ENCODE measurements at regions not wholly inside any gene's neighbourhood (a gene's known extent, or its start where the extent isn't known, plus 50 kb on each side); places are given as distances from the start of the nearest gene placed in this dataset.

DNA sequence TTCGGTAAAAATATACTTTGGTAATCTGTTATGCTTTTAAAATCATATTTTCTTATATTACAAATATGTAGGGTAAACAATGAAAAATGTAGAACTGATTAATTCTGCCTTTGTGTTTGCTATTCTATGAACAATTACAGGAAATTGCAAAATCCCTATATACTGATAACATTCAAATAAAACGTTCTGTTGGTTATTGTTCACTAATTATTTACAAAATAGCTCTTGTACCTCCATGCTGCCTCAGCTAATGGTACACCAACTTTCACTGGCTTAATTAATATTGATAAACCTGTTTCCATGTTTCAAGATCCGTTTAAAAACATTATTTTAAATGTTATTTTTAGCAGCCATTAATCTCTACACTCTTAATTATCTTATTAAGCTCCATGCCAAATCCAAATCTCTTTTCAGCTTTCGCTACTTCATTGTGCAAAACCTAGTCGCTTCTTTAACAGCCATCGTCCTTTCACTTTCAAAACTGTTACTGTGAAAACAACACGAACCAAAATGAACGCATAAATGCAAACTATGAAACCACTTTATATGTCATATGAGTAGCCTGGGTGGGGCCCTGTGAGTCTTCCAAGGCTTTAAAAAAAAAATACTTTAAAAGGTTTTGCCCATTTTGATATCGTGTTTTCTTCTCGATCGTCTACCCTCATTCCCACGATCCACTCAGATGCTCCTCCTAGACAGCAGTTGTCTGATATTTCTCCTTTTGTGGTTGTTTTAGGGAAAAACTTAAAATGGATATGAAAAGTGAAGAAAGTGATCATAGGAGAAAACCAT, 807.1 kb downstream of the USP25 start:
- no peak for DNase-seq (ENCODE audit: low read depth in 3 of 3)

DNA sequence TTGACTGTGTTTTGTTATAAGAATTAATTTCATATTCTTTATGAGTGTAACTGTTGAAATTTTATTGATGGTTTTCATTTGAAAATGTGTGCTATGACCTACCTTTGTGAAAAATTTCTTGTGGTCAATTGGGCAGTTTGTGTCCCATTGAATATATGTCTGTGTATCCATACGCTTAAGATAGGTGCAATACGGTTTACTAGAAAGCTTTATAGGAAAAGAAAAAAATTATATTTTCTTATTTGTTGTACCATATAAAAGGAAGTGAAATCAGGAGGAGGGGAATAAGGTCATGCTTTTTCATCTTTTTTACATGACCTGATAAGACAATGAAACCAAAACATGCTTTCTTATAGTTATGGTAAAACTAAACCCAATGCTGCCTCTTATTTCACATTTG, 807.7 kb downstream of the USP25 start:
- no peak for DNase-seq (ENCODE audit: low read depth in 3 of 3)

DNA sequence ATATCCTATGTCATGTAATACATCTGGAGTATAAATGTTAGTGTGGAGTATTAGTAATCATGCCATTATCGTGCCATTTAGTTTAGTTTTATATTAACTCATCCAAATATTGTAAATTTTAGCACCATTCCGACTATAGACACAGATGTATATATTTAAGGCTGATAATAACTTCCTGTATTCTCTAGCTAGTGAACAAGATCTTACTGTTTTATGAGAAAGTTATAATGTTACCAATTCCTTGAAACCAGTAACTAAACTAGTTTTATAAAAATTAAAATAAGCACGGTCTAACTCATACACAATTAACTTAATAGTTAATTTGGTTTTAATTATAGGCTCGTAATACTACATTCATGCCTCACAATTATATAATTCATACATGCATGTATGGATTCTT, 808.6 kb downstream of the USP25 start:
- DNase-seq (ENCODE audit: low read depth in 3 of 3) = no peak

DNA sequence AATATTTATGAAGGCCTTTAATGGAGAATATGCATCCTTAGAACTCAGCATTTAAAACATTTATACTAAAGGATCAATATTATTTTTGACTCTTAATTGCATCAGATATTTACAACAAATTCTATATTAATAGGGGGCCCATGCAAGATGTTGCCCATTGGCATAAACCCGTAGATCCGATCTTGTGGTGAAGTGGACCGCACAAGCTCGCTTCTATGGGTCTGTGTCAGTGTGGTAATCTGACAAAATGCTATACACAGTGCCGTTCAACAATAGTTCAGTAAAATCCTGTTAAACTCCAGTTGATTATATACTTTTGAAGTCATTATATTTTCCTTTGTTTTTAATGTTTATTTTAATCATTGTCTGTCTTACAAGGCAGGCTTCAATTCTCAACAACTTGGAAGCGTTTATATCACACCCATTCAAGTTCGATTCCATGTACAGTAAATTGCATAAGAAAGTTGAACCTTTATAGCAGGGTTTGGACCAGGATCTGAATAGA, 809.2 kb downstream of the USP25 start:
- DNase-seq (ENCODE audit: low read depth in 3 of 3) = no peak

DNA sequence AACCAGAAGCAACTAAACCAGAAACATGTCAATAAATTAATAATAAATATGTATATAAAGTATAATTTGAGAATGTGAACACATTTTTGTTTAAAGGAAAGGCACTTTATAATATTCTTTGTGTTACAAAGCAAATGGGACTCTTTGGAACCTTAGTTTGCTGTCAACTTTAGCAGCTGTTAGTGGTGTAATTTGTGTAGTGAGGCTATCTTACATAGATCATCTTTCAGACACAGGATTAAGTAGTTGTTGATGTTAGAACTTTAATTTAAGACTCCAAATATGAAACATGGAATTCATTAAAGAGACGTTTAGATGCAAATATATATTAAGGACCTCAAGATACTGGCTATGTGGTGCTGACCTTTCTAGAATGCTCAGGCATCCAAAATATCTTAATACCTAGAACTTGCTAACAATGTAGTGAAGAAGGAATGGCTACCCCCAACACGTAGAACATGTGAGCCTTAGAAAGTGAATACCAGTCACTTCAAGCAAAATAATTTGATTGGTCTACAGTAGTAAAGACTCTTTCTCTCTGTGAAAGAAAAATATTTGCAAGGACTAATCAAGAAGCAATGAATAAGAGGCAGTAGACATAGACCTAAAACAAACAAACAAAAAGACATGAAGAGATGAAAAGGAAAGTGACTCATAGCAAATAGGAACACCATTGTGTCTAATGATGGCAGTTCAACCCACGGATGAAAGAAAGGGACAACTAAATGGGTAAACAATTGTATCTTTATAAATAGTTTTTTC, 811.4 kb downstream of the USP25 start:
- DNase-seq (ENCODE audit: low read depth in 3 of 3) = no peak

DNA sequence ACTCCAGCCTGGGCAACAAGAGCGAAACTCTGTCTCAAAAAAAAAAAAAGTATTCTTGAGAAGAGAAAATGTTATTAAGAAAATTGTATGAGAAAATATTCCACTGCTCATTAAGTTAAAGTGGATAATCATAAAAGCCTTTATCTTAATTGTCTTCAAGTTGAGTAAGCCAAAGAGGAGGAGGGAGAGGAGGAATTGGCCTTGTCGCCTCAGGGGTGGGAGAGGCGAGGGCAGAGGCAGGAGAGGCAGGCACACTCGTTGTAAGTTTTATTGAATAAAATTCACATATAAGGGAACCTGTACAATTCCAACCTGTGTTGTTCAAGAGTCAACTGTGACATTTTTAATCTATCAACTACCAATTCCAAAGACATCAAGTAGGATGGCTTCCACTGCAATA, 820.3 kb downstream of the USP25 start:
- no peak for DNase-seq (ENCODE audit: low read depth in 3 of 3)

DNA sequence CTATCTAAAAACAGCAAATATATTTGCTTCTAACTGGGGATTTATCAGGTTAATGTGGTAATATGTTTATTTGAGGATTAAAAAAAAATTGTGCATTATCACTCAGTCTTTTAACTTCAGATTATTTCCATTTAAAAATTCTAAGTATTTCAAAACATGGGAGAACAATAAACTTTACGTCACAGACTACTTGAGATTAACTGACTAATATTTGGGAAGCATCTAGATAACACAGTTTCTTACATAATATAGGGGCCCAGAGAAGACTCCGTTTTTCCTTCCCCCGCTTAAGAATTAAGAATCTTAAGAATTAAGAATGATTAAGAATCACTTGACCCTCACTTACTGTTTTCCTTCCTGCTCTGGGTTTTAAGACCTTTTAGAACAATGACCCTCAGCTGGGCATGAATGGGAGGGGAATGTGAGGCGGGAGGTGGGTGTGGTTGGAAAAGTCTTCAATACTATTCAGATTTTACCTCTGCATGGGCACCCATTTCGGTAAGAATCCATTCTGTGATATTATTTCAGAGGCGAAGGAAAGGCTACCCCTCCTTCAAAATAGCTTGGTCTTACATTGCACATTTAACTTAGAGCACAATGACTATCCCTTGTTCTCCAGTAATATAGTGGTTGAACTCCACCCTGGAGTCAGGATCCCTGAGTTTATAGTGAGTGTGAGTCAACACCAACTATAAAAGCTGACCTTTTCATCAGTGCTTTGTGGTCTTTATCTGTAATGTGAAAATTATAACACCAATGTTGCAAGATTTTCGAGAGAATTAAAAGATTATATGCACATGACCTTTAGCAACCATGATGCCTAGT, 821.3 kb downstream of the USP25 start:
- no peak for DNase-seq (ENCODE audit: low read depth in 3 of 3)

DNA sequence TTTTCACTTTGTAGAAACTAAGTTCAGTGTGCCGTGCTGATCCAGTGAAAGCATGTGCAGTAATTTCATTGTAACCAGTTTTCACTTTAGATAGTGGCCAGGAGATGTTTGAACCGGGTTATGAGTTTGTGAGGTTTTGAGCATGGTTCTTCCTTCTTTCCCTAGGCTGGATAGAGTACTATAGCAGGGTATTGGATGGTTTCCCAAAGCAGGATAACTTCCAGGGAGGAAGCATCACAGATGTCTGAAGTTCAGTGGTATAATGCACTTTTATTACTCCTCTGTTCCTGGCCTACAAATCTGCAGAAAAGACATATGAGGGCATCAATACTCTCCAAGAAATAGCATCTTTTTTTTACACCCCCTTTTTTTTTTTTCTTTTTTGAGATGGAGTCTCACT, 823.1 kb downstream of the USP25 start:
- no peak for DNase-seq (ENCODE audit: low read depth in 3 of 3)

DNA sequence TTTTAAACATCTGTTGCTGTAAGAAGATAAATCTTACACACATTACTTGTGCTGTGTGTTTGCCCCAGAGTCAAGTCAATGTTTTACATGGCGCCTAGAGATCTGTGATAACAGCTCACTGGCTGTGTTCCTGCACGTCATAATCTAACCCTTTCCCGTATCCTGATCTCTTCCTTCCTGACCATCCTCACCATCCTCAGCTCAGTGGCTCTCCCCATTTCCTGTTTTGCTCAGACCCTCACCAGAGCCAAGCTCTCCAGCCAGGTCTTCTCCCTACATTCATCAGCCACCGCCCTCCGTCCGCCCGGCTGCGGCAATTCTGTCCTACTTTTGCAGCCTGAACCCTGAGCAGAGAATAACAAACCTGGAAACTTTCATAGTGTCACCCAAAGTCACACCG, 824.7 kb downstream of the USP25 start:
- no peak for DNase-seq (ENCODE audit: low read depth in 3 of 3)

DNA sequence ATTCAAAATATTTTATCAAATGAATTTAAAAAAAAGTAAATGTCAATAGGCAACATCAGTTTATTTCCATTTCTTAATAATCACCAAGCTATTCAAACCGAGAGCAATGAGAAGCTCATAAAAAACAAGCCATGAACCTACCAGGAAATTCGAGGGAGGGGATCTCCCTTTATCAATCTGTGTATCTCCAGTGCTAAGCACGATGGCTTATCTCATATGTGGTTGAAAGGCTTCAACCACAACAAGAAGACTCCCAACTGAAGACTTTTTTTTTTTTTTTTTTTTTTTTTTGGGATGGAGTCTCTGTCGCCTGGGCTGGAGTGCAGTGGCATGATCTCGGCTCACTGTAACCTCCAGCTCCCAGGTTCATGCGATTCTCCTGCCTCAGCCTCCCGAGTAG, 833.3 kb downstream of the USP25 start:
- no peak for DNase-seq (ENCODE audit: low read depth in 3 of 3)

DNA sequence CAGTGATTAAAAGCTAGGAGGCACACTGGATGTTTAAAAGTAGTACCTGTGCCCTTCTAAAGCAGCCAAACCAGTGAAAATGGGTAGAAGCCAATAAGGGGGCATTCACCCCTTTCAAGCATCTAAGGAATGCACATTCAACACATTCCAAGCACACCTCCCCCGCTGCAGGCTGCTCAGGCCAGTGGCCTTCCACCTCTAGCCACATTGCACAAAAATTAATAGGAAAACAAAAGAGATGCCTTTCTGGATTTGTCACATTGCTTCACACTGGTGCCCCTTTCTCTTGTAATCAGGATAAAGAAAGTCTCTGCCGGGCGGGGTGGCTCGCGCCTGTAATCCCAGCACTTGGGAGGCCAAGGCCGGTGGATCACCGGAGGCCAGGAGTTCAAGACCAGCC, 834.0 kb downstream of the USP25 start:
- DNase-seq (ENCODE audit: low read depth in 3 of 3) = no peak

DNA sequence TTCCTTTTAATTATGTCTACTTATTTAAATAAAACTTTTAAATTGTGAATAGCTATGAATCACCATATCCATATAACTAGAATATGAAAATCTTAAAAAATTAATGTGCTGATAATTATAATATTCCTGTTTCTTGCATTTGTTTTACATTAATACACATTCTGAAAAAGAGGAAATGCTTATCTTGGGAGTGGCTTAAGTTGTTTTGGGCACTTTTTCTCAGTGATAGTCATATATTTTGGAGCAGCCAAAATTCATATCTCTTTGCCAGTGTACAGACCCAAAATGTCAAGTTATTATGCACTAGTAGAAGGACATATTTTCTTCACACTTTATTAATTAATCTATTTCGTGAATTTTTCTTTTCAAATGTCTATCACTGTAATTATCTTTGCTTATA, 838.5 kb downstream of the USP25 start:
- DNase-seq (ENCODE audit: low read depth in 3 of 3) = no peak

DNA sequence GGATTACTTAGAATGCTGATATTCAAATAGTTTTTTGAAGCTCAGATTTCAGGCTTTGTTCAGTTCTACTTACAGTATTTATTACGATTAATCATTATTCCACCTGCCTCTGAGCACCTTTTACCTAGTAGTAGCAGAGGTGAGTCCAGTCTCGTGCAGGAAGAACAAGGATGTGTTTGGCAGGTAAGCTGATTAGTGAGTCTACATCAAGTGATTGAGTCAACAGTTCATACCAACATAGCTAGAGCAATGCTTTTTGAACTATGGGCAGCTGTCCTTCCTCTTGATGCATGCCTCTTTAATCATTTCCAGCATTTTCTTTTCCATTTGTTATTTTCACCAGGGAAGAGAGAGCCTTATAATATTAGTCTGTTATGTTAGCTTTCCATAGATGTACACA, 838.9 kb downstream of the USP25 start:
- no peak for DNase-seq (ENCODE audit: low read depth in 3 of 3)

DNA sequence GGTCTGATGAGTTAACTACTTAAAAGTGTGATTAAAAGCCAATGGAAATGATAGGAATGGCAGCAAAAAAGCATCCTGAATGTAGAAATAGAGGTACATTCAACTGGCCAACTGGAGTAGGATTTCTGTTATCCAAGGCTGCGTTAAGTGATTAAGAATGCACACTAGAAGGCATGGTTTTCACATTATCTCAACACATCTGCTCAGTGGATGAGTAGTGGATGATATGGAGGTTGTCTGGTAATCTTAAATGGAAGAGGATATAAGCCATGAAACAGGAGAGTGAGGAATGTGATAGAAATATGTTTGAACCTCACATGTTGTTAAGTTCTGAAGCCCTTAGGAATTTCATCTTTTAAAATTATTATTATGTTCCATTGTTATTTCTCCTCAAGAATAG, 839.9 kb downstream of the USP25 start:
- DNase-seq (ENCODE audit: low read depth in 3 of 3) = no peak

DNA sequence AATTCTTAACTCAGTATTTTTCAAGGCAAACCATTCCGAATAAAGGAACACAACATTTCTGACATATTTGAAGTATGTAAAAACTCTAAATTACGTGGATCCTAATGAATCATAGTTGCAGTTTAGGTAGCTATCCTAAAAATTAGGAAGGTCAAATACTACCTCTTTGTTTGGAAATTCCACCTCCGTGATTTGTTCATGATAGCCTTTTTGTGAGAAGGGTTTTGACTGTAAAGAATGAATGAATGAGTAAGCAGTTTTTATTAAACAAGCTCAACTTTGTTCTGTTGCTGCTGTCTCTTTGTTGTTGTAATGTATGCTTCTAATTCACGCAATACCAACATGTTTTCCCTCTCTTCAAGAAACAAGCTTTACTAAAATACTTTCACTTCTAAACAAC, 840.4 kb downstream of the USP25 start:
- no peak for DNase-seq (ENCODE audit: low read depth in 3 of 3)

DNA sequence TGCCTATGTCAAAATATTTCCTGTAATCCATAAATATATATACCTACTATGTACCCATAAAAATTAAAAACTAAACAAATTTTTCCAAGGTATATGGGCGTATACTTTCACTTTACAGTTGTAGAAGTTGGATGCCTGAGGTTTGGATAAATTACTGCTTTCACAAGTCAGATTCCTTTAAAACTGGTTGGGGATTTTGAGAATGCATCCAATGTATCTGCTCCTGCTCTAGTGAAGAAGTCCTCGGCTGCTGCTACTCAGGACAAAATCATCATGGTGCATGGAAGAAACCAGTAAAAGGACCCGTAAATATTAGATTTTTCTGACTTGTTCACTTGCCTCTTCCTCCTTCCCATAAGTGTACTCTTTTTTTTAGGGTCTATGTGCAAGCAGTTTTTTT, 841.1 kb downstream of the USP25 start:
- no peak for DNase-seq (ENCODE audit: low read depth in 3 of 3)

DNA sequence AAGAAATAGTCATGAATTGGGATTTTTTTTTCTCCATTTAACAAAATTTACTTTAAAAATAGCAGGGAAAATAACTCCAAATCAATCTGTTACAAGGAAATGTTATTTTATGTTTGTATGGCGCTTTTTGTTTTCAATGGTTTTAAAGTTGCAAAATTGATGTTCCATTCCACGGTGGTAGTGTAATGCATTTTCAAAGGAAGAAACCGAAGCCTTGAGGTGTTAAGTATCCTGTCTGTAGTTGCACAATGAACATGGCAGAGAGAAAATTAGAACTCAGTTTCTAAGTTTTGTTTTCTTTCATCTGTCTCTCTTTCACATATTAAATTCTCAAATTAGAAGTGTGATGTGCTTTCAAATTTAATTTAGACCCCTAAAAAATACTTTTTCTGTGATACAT, 841.8 kb downstream of the USP25 start:
- no peak for DNase-seq (ENCODE audit: low read depth in 3 of 3)

DNA sequence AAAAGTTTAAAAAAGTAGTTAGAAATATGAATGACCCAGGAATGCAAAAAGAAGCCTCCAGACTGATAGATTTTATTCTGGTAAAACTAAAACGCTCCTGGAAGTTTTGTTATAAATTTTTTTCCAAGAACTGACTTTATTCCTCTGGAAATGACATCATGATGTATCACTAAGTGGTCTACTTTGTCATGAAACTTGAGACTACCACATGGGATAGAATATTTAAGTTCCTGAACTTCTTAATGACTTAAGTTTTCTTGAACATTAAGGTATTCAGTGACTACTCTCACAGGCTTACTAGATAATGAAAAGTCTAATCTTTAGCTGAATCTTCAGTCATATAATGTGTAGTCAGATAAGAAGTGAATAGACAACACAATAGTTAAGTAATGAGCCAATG, 842.2 kb downstream of the USP25 start:
- no peak for DNase-seq (ENCODE audit: low read depth in 3 of 3)

DNA sequence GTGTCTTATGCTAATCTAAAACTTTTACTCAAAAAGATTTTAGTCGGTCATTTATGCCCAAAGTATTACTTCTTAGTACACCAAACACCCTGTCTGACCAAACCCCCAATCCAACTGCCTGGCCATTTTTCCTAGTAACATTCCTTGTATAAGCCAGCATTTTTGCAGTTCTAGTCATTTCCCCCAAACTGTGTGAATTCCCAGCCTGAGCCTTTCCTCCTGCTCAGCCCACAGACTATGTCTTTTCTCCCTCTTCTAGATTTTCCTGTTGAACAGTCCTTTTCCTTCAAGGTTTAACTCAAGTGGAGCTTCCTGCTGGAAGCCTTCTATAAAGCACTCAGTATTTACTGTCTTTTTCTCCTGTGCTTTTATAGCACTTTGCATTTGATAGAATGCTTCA, 843.8 kb downstream of the USP25 start:
- no peak for DNase-seq (ENCODE audit: low read depth in 3 of 3)

DNA sequence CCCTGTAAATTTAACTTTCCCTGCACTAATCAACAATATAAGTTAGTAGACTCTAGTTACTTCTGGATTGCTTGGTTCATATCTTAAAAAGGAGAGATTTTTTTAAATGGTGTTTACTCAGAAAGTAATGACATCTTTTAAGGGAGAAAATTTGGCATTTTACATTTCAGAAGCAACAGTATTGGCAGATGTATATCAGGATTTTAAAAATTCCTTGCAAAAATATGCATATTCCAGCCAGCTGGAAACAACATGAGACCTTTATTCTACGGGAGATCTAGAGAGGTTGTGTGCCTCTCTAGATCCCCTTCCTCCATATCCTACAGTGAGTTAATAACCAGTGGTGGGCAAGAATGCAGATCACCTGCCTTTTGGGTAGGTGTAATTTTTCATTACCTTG, 848.2 kb downstream of the USP25 start:
- no peak for DNase-seq (ENCODE audit: low read depth in 3 of 3)

DNA sequence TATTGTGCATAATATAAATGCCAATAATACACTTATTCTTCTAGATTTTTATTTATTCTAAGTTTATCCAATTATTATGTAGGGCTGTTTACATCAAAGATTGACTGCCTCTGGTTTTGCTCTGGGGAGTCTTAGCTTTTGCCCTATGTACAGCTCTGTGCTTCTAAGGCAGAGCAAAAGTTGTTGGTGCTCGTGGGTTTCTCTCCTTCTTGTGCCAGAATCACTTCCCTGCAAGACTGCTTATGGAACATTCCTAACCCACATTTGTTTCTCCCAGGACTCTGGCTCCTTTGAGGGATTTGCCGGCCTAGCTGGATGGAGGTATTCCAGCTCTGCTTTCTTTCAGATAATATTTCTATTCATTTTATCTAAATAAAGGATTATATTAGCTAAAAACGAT, 849.1 kb downstream of the USP25 start:
- no peak for DNase-seq (ENCODE audit: low read depth in 3 of 3)

DNA sequence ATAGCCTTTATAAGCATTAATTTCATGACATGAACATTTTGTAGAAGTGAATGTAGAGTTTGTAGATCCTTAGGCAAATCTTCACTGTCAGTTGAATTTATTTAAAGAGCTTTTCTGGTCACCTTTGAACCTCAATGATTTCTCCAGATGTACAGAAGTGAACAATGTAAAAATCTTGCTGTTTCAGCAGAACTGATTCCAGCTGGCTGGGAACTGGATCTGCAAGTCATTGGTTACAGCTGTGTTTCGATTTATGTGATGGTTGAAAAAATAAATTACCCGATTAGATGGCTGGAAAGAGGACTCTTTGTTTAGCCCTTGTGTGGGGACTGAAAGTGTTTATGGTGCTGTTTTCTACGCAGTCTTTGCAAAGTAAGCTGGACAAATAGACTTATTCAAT, 849.8 kb downstream of the USP25 start:
- no peak for DNase-seq (ENCODE audit: low read depth in 3 of 3)
